HAP-1 (cell line): ENCODE measurements at regions not wholly inside any gene's neighbourhood (a gene's known extent, or its start where the extent isn't known, plus 50 kb on each side); places are given as distances from the start of the nearest gene placed in this dataset.
"Not testable (repeated sequence)": the region's sequence is repeated elsewhere in the genome, so short reads cannot be mapped to it uniquely, and the experiment has no call there.

ENCODE experiments used
- DNase-seq, 2 experiments: peaks; one replicate each; pipeline ENCODE4 v3.0.0-alpha.2; 2016 to 2020; ENCODE audit warnings: low spot score in 2 of 2
- H3K27me3 ChIP-seq: fragments of 250-450 bp; sonication (Bioruptor Pico); 2 replicates; pipeline ENCODE4 v1.5.1; 2020; ENCODE audit warnings: low read depth, mild to moderate bottlenecking, moderate library complexity
- H3K36me3 ChIP-seq: fragments of 250-450 bp; sonication (Bioruptor Pico); replicated peaks from 2 replicates; pipeline ENCODE4 v1.5.1; 2020; ENCODE audit warnings: mild to moderate bottlenecking
- H3K4me1 ChIP-seq: fragments of 250-450 bp; sonication (Bioruptor Pico); 2 replicates; pipeline ENCODE4 v1.5.1; 2020; ENCODE audit warnings: mild to moderate bottlenecking
- H3K4me3 ChIP-seq: fragments of 250-450 bp; sonication (Bioruptor Pico); 2 replicates; pipeline ENCODE4 v1.5.1; 2020; ENCODE audit warnings: mild to moderate bottlenecking, moderate library complexity
- H3K9me3 ChIP-seq: fragments of 250-450 bp; sonication (Bioruptor Pico); 2 replicates; pipeline ENCODE4 v1.5.1; 2020; ENCODE audit warnings: mild to moderate bottlenecking, moderate library complexity
- in situ Hi-C: fragments of 300-500 bp; cut with MboI; formaldehyde crosslinking; loops from 3 replicates; pipeline ENCODE4 v1.14.3; 2020; ENCODE audit warnings: low sequenced_read_pairs, inconsistent platforms, mixed read lengths

DNA sequence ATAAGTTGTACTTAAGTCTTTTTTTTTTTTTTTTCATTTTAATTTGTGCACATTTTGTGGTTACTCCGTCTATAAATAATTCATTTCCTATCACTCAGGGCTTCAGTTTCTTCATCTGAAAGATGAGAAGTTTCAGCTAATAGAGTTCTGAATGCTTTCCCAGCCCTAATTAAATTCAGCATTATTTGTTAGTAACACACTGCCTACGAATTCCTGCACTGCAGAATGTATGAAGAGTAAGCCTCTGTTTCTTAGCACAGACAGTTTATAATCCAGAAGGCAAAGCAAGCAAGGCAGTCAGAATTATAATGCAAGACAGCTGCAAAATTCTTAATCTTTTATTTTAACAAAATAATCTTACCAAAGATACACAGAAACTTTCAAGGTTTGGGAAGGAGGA, 138.0 kb upstream of the GHR start:
- Histone ChIP-seq H3K36me3 (no peaks in the 10 kb centered on the region), H3K4me3 (no peak overlapping the region), H3K4me1 (no peaks in the 10 kb centered on the region), H3K9me3 (no peaks in the 10 kb centered on the region), H3K27me3 (no peaks in the 10 kb centered on the region)
- DNase-seq, result no peak
- in situ Hi-C loops, result no loop called here

DNA sequence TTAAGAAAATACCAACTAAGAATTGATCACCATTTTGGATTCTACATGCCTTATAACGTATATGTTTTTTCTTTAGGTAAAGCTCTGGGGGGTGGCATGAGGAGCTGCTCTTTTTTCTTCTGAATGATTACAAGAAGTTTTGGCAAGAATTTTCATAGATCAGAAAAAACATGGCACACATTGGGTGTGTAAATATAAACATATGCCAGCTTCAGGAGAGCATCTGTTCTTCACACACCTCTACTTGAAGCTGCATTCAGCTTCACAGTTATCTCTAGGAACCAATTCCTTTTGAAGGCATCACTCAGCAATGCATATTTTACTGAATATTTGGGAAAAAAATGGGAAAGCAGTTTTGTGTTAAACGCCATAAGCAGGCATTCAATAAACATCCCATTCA, 122.7 kb upstream of the GHR start:
- Histone ChIP-seq H3K4me3 (no peak overlapping the region), H3K27me3 (no peaks in the 10 kb centered on the region), H3K9me3 (no peaks in the 10 kb centered on the region), H3K4me1 (no peaks in the 10 kb centered on the region), H3K36me3 (no peaks in the 10 kb centered on the region)
- in situ Hi-C loops, result no loop called here
- no peak for DNase-seq

DNA sequence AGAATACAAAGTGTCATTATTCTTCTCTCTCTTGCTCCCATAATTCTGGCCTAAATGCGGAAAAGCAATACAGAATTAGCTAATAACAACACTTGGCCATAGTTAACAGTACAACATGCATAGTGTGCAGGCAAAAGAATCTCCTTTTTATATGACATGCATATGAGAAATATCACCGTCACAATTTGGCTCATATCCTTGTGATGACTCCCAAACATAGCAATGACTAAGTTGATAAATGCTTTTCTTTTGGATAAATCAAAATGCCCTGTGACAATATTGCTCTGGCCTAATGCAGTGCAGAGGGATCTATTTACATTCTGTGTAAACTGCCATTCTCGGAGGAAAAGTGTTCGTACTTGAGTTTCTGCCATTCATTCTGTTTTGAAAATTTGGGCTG, 121.9 kb upstream of the GHR start:
- Histone ChIP-seq H3K9me3 (no peaks in the 10 kb centered on the region), H3K4me1 (no peaks in the 10 kb centered on the region), H3K36me3 (no peaks in the 10 kb centered on the region), H3K27me3 (no peaks in the 10 kb centered on the region), H3K4me3 (no peak overlapping the region)
- in situ Hi-C loops, result no loop called here
- DNase-seq, result no peak

DNA sequence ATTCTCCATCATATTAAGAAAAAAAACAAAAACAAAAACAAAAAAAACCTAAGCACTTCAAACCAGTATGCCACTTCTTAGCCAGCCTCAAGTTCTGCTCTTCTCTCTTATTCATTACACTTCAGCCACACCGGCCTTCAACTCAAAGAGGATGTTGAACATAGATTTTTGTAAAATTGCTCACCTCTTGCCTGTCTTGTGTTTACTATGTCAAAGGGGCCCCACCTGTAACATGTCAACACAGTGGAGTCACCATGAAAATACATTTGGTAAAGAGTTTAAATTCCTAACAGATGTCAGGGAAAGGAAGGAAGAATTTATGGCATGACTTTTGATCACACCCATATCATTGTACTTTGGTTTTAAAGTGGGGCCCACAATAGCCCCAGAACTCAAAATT, 121.1 kb upstream of the GHR start:
- Histone ChIP-seq H3K36me3 (no peaks in the 10 kb centered on the region), H3K4me1 (no peaks in the 10 kb centered on the region)
- in situ Hi-C loops, result no loop called here

DNA sequence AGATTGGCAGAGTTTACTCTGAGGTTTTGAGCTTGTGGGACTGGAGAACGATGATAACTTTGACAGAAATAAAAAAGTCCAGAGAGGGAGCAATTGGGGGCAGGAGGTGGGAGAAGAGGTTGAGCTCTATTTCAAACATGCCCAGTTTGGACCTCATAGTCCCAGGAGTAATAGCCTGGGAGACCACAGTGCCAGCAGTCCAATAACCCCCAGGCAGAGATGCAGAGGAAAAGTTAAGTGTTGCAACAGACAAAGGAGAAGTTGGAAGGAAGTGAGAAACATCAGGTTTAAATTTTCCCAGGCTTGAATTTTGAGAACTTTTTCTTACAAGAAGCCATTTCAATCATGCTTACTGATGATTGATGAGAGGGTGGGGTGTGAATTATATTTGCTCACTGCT, 117.0 kb upstream of the GHR start:
- Histone ChIP-seq H3K27me3 (no peaks in the 10 kb centered on the region), H3K4me3 (no peak overlapping the region), H3K4me1 (no peaks in the 10 kb centered on the region), H3K36me3 (no peaks in the 10 kb centered on the region), H3K9me3 (no peaks in the 10 kb centered on the region)
- DNase-seq, result no peak
- in situ Hi-C loops, result no loop called here

More for the DNA sequence above, 121.1 kb upstream of the GHR start:
- Histone ChIP-seq H3K4me3 (no peak overlapping the region), H3K9me3 (no peaks in the 10 kb centered on the region), H3K27me3 (no peaks in the 10 kb centered on the region)
- DNase-seq, result no peak

DNA sequence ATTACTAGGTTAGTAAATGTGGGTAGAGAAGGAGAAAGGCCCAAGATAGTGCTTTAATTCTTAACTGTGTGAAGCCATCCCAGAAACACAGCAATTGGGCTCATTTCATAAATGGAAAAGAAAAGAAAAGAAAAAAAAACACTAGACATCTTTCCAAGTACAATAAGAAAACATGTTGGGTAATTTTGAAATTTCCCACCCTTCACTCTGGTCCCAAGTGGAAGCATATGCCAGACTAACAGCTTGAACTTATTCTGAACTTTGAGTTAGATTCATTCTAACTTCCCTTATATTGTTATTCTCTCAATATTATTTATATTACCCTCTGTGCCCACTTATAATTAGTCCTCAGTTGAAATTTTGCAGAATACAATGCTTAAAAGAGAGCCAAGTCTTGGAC, 113.4 kb upstream of the GHR start:
- H3K36me3 ChIP-seq, result no peaks in the 10 kb centered on the region
- H3K27me3 ChIP-seq, result no peaks in the 10 kb centered on the region
- no peaks in the 10 kb centered on the region for H3K9me3 ChIP-seq
- in situ Hi-C loops, result no loop called here
- no peak for DNase-seq
- H3K4me3 ChIP-seq, result no peak overlapping the region
- no peaks in the 10 kb centered on the region for H3K4me1 ChIP-seq

DNA sequence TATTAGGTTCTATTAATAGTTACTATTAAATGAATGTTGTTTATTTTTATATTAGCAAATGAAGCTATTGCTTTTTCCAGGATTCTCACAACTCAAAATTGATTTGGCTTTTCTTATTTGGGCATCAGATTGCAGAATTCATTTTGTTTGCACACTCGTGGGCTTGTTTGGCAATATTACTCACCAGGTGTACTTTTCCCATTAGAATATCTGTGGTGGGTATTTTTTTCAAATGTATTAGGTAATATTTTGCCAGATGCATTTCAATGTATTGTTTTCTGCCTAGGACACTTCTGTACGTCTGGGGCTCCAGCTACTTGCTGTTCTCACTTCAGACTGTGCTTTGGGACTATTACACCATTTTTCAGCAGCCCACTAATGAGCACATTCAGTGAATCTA, 108.0 kb upstream of the GHR start:
- no peaks in the 10 kb centered on the region for H3K4me1 ChIP-seq
- in situ Hi-C loops, result no loop called here
- H3K9me3 ChIP-seq, result no peaks in the 10 kb centered on the region
- no peaks in the 10 kb centered on the region for H3K36me3 ChIP-seq
- no peak for DNase-seq
- no peak overlapping the region for H3K4me3 ChIP-seq
- no peaks in the 10 kb centered on the region for H3K27me3 ChIP-seq

DNA sequence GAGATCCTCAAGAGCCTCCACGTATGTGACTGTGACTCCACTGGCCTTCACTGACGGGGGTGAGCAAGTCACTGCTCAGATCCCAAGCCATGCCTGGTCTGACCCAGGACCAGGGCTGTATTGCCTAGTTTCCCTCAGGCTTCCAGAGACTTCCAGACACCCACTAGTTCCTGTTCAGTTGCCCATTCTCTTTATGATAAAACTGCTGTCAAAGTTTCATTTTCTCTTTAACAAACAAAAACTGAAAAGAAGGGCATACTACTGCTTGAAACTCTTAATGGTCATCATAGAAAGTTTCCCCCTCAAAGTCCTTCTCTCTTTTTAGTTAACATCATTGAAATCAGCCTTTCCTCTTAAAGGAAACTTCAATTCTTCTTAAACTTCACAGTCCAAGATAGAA, 105.7 kb upstream of the GHR start:
- in situ Hi-C loops, result no loop called here
- no peaks in the 10 kb centered on the region for H3K4me1 ChIP-seq
- no peaks in the 10 kb centered on the region for H3K27me3 ChIP-seq
- no peaks in the 10 kb centered on the region for H3K36me3 ChIP-seq
- no peak for DNase-seq
- H3K9me3 ChIP-seq, result no peaks in the 10 kb centered on the region
- no peak overlapping the region for H3K4me3 ChIP-seq

DNA sequence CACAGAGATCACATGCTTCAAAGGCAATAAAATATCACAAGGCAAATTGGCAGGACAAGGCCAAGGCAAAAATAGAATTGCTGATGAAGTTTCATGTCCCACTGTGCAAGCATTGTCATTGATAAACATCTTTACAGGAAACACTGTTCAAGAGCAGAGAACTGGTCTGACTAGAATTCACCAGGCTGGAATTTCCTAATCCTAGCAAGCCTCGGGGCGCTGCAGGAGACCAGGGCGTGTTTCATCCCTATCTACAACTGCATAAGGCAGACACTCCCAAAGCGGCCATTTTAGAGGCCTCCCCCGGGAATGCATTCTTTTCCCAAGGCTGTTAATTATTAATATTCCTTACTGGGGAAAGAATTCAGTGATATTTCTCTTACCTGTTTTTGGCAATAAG, 103.7 kb upstream of the GHR start:
- H3K4me3 ChIP-seq, H3K36me3 ChIP-seq, in situ Hi-C loops, DNase-seq, H3K4me1 ChIP-seq, H3K27me3 ChIP-seq, H3K9me3 ChIP-seq: not testable (repeated sequence)

DNA sequence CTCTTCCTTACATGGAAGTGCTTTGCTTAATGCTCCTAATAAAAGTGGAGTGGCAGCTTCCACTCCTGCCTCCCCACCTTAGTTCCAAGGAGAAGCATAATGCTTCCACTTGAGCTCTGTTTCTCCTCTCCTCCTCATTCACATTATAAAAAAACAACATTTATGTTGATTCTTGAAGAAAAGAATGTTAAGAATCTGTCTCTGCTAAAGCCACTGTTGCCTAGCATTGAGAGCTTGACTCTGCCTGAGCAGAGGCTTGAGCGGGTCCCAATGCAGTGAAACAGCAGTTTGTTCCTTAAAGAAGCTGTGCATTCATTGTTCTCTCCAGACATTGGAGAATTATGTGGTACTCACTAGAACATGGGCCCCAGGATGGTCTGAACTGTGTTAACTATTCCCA, 101.5 kb upstream of the GHR start:
- Histone ChIP-seq H3K4me1 (no peaks in the 10 kb centered on the region), H3K4me3 (no peak overlapping the region), H3K9me3 (no peaks in the 10 kb centered on the region), H3K36me3 (no peaks in the 10 kb centered on the region), H3K27me3 (no peaks in the 10 kb centered on the region)
- DNase-seq, result no peak
- in situ Hi-C loops, result no loop called here

DNA sequence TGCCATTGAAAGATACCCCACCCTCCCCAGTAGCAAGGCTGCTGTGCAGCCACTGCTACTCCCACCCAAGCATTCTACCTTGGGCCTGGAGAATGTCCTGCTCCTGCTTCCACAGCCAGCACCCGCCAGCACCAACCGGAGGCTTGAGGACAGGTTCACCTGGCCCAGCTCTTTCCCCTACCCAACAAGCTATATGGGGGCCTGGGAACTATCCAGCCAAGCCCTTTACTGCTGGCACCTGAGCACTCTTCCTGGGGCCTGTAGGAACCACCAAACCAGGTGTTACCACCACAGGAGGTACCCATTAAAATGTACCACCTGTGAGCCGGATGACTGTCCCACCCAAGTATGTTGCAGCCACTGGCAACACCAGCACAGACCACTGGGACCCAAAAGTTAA, 86.1 kb upstream of the GHR start:
- in situ Hi-C loops, result no loop called here
- H3K9me3 ChIP-seq, result no peaks in the 10 kb centered on the region
- H3K36me3 ChIP-seq, result no peaks in the 10 kb centered on the region
- DNase-seq, result no peak
- H3K4me1 ChIP-seq, result no peaks in the 10 kb centered on the region
- no peak overlapping the region for H3K4me3 ChIP-seq
- no peaks in the 10 kb centered on the region for H3K27me3 ChIP-seq

DNA sequence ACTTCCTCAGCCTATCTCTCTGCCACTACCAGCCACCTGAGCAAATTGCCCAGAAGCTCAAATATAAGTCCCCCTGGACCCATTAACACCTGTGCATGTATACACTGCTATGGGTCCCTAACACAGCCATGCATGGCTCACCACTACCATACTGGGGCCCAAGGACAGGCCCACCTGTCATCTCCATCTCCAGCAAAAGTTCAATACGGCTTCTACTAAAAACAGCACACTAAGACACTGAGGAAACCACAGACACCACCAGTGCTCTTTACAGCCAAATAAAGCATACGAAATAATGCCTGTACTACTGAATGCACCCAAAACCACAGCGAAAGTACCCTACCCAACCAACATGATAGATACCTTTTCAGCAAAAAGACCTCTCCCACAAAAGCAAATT, 85.6 kb upstream of the GHR start:
- in situ Hi-C loops, result no loop called here

DNA sequence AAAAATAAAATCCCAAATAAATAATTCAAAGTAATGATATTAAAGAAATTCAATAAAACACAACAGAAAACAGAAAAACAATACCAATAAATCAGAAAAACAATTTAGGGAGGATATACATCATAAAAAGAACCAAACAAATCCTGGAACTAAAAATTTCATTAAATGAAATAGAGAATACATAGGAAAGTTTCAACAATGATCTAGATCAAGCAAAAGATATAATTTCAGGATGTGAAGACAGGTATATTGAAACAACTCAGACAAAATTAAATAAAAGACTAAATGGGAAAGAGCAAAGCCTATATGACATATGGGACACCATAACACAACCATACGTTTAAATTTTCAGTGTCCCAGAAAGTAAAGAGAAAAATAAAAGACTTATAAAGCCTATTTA, 85.1 kb upstream of the GHR start:
- no peak overlapping the region for H3K4me3 ChIP-seq
- in situ Hi-C loops, result no loop called here

More for the DNA sequence above, 85.6 kb upstream of the GHR start:
- Histone ChIP-seq H3K36me3 (no peaks in the 10 kb centered on the region), H3K4me1 (no peaks in the 10 kb centered on the region), H3K27me3 (no peaks in the 10 kb centered on the region), H3K9me3 (no peaks in the 10 kb centered on the region), H3K4me3 (no peak overlapping the region)
- no peak for DNase-seq

DNA sequence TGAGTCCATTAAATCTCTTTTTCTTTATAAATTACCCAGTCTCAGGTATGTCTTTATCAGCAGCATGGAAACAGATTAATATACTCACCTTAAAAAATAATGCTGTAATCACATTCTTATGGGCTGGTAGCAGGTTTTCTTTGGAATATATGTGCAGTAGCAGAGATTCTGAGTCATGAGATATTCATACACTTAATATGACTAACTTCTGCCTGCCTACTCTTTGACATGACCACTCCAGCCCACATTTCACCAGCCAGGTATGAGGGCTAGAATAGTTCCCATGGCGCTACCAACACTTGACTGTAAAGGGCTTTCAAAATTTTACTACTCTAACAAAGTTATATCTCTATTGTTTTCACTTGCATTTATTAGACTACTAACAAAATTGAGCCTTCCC, 74.1 kb upstream of the GHR start:
- in situ Hi-C loops, result no loop called here

More for the DNA sequence above, 85.1 kb upstream of the GHR start:
- H3K9me3 ChIP-seq, result no peaks in the 10 kb centered on the region
- no peak for DNase-seq
- H3K27me3 ChIP-seq, result no peaks in the 10 kb centered on the region
- no peaks in the 10 kb centered on the region for H3K36me3 ChIP-seq
- no peaks in the 10 kb centered on the region for H3K4me1 ChIP-seq

DNA sequence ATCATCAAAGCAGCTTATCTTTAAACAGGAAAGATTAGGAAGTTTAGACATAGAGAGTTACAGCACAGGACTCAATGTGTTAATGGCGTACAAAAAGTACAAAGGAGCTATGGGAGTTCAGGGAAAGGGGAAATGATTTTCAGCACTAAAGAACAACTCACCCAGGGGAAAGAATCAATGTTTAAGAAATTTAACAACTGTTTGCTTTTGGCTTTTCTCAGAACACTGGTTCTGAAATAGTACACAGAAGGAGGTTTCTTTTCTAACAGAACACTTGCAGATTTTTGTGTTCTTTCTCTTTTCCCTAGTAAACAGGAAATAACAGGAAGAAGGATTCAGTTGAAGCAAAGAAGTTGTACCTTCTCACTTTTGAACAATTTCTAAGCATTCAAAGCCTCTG, 71.3 kb upstream of the GHR start:
- Histone ChIP-seq H3K36me3 (no peaks in the 10 kb centered on the region), H3K4me3 (no peak overlapping the region), H3K9me3 (no peaks in the 10 kb centered on the region), H3K27me3 (no peaks in the 10 kb centered on the region), H3K4me1 (no peaks in the 10 kb centered on the region)
- no peak for DNase-seq
- in situ Hi-C loops, result no loop called here

More for the DNA sequence above, 74.1 kb upstream of the GHR start:
- Histone ChIP-seq H3K4me1 (no peaks in the 10 kb centered on the region), H3K27me3 (no peaks in the 10 kb centered on the region), H3K9me3 (no peaks in the 10 kb centered on the region), H3K4me3 (no peak overlapping the region), H3K36me3 (no peaks in the 10 kb centered on the region)
- no peak for DNase-seq
